ENCODE measurements at regions not wholly inside any gene's neighbourhood (a gene's known extent, or its start where the extent isn't known, plus 50 kb on each side); places are given as distances from the start of the nearest gene placed in this dataset.

- no peak for TF ChIP-seq SP1 (IDR thresholded peaks at IDR 0.05)
- no peak for TF ChIP-seq HDGF (IDR thresholded peaks at IDR 0.05; ENCODE audit: borderline replicate concordance)
- no peak for TF ChIP-seq BHLHE40 (IDR thresholded peaks at IDR 0.05; ENCODE audit: borderline replicate concordance)
- TF ChIP-seq ZNF384 (IDR thresholded peaks at IDR 0.05) = no peak
- TF ChIP-seq FOXK2 (IDR thresholded peaks at IDR 0.05) = no peak
- TF ChIP-seq FOXM1 (IDR thresholded peaks at IDR 0.05; ENCODE audit: borderline replicate concordance) = no peak
- TF ChIP-seq TARDBP (IDR thresholded peaks at IDR 0.05) = no peak
- TF ChIP-seq NFRKB (IDR thresholded peaks at IDR 0.05) = no peak
- TF ChIP-seq FOXA1 (IDR thresholded peaks at IDR 0.05) = no peak
- no peak for TF ChIP-seq ELF4 (IDR thresholded peaks at IDR 0.05)
- no peak for TF ChIP-seq SUZ12 (IDR thresholded peaks at IDR 0.05)
- TF ChIP-seq, protein P1, sequence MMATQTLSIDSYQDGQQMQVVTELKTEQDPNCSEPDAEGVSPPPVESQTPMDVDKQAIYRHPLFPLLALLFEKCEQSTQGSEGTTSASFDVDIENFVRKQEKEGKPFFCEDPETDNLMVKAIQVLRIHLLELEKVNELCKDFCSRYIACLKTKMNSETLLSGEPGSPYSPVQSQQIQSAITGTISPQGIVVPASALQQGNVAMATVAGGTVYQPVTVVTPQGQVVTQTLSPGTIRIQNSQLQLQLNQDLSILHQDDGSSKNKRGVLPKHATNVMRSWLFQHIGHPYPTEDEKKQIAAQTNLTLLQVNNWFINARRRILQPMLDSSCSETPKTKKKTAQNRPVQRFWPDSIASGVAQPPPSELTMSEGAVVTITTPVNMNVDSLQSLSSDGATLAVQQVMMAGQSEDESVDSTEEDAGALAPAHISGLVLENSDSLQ (IDR thresholded peaks at IDR 0.05) = no peak
- TF ChIP-seq LEF1 (IDR thresholded peaks at IDR 0.05; ENCODE audit: borderline replicate concordance) = no peak
Observed at GRCh38 chr3:18282507-18282906, 142.6 kb downstream of the SATB1 start.

Data from HEK293T (cell line).